Sigmoid colon (tissue), 6 donors: ENCODE measurements at regions not wholly inside any gene's neighbourhood (a gene's known extent, or its start where the extent isn't known, plus 50 kb on each side); places are given as distances from the start of the nearest gene placed in this dataset.
"Not testable (repeated sequence)": the region's sequence is repeated elsewhere in the genome, so short reads cannot be mapped to it uniquely, and the experiment has no call there.

Experiments used
- DNase-seq: peaks from one replicate; pipeline ENCODE4 v3.0.0-alpha.2; 2019
- H3K27ac ChIP-seq, 4 donors: fragments of 200-600 bp; sonication (generic); one replicate each; pipeline ENCODE4 v1.5.1; 2016 to 2019; ENCODE audit warnings: mild to moderate bottlenecking in 1 of 4
- H3K27me3 ChIP-seq, 3 donors: fragments of 200-600 bp; sonication (generic); one replicate each; pipeline ENCODE4 v1.5.1; 2019; ENCODE audit warnings: mild to moderate bottlenecking in 1 of 3
- H3K36me3 ChIP-seq, 4 donors: fragments of 200-600 bp; sonication (generic); one replicate each; pipeline ENCODE4 v1.5.1; 2016 to 2019
- H3K4me1 ChIP-seq, 4 donors: fragments of 200-600 bp; sonication (generic); one replicate each; pipeline ENCODE4 v1.5.1; 2017 to 2019
- H3K4me3 ChIP-seq, 4 donors: fragments of 200-600 bp; sonication (generic); one replicate each; pipeline ENCODE4 v1.5.1; 2017 to 2019; ENCODE audit warnings: mild to moderate bottlenecking in 2 of 4, moderate library complexity in 1 of 4
- H3K9me3 ChIP-seq, 4 donors: fragments of 200-600 bp in 3 of 4; sonication (generic) in 3 of 4; one replicate each; pipeline versions ENCODE4 v1.5.1 to v1.6.1; 2013 to 2019
- EP300 ChIP-seq, 4 donors: sonication (generic); formaldehyde crosslinking; IDR thresholded peaks; one replicate each; pipeline ENCODE4 v1.6.1; 2017; ENCODE audit warnings: antibody characterized with exemption in 4 of 4
- POLR2A ChIP-seq, 2 donors: fragments of 450-650 bp; IDR thresholded peaks; one replicate each; pipeline ENCODE4 v1.6.1; 2016; ENCODE audit warnings: antibody characterized with exemption in 2 of 2, mild to moderate bottlenecking in 2 of 2, moderate library complexity in 2 of 2
- POLR2AphosphoS5 ChIP-seq, 4 donors: sonication (generic); formaldehyde crosslinking; IDR thresholded peaks; one replicate each; pipeline ENCODE4 v1.6.1; 2017; ENCODE audit warnings: antibody characterized with exemption in 4 of 4
- WGBS, 2 donors: extraction: QIAGEN DNeasy Blood & Tissue Kit; methylation state at CpG; one replicate each; pipeline ENCODE4 v1.1.7; 2013; 5-methylcytosine and 5-hydroxymethylcytosine counted together
- intact Hi-C: fragments of 100-400 bp; cut with DNase I; formaldehyde crosslinking; loops from one replicate; pipeline ENCODE4 v1.15.1; 2023
- TF ChIP-seq, protein P1 (sequence below), 4 experiments: fragments of 450-650 bp in 3 of 4; fragments of 200-600 bp in 1 of 4; IDR thresholded peaks; one replicate each; pipeline ENCODE4 v1.5.1; 2016 to 2019; ENCODE audit warnings: antibody characterized with exemption in 4 of 4, mild to moderate bottlenecking in 3 of 4, moderate library complexity in 2 of 4
- donor health status: healthy with polysubstance abuse.
- donor health status: healthy.

- TF ChIP-seq POLR2A (IDR thresholded peaks at IDR 0.05): no peak
- TF ChIP-seq, protein P1, sequence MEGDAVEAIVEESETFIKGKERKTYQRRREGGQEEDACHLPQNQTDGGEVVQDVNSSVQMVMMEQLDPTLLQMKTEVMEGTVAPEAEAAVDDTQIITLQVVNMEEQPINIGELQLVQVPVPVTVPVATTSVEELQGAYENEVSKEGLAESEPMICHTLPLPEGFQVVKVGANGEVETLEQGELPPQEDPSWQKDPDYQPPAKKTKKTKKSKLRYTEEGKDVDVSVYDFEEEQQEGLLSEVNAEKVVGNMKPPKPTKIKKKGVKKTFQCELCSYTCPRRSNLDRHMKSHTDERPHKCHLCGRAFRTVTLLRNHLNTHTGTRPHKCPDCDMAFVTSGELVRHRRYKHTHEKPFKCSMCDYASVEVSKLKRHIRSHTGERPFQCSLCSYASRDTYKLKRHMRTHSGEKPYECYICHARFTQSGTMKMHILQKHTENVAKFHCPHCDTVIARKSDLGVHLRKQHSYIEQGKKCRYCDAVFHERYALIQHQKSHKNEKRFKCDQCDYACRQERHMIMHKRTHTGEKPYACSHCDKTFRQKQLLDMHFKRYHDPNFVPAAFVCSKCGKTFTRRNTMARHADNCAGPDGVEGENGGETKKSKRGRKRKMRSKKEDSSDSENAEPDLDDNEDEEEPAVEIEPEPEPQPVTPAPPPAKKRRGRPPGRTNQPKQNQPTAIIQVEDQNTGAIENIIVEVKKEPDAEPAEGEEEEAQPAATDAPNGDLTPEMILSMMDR (IDR thresholded peaks at IDR 0.05): no peak
- no peak for TF ChIP-seq EP300 (IDR thresholded peaks at IDR 0.05)
- TF ChIP-seq POLR2AphosphoS5 (IDR thresholded peaks at IDR 0.05): no peak
- peaks cover 0 to 12% (median 6%) of the 10 kb centered on the region in 4 donors for H3K9me3 ChIP-seq
- intact Hi-C loops: no loop called here
- 68 to 74% methylated on average over 3 of the region's 3 CpGs for WGBS, 2 donors
- no peak overlapping the region for H3K27ac ChIP-seq
- no peak overlapping the region for H3K4me3 ChIP-seq
- no peaks in the 10 kb centered on the region for H3K4me1 ChIP-seq
- DNase-seq: no peak
- H3K27me3 ChIP-seq: no peaks in the 10 kb centered on the region
- H3K36me3 ChIP-seq: no peaks in the 10 kb centered on the region
Measured at GRCh38 chr5:1718669-1719068, 81.0 kb downstream of the MRPL36 start.

GRCh38 chr5:1710091-1710490 lies 89.5 kb downstream of the MRPL36 start:
- intact Hi-C loops, H3K36me3 ChIP-seq, H3K4me1 ChIP-seq, H3K4me3 ChIP-seq, H3K27ac ChIP-seq, H3K9me3 ChIP-seq, DNase-seq: not testable (repeated sequence)
- H3K27me3 ChIP-seq: peaks cover 0 to 28% (median 11%) of the 10 kb centered on the region in 3 donors
- 6 to 22% methylated on average over 19 of the region's 21 CpGs for WGBS, 2 donors

- H3K9me3 ChIP-seq: no peaks in the 10 kb centered on the region
- peaks cover 0 to 28% (median 11%) of the 10 kb centered on the region in 3 donors for H3K27me3 ChIP-seq
- intact Hi-C loops: no loop called here
- 25 to 45% methylated on average over 16 of the region's 16 CpGs for WGBS, 2 donors
- TF ChIP-seq EP300 (IDR thresholded peaks at IDR 0.05) (no peak), POLR2AphosphoS5 (IDR thresholded peaks at IDR 0.05) (no peak), POLR2A (IDR thresholded peaks at IDR 0.05) (no peak)
- TF ChIP-seq, protein P1 (IDR thresholded peaks at IDR 0.05): no peak
- H3K4me1 ChIP-seq: no peaks in the 10 kb centered on the region
- H3K36me3 ChIP-seq: no peaks in the 10 kb centered on the region
- H3K4me3 ChIP-seq: no peak overlapping the region
- no peak for DNase-seq
- no peak overlapping the region for H3K27ac ChIP-seq
Measured at GRCh38 chr5:1709171-1709803, 90.3 kb downstream of the MRPL36 start.

DNA sequence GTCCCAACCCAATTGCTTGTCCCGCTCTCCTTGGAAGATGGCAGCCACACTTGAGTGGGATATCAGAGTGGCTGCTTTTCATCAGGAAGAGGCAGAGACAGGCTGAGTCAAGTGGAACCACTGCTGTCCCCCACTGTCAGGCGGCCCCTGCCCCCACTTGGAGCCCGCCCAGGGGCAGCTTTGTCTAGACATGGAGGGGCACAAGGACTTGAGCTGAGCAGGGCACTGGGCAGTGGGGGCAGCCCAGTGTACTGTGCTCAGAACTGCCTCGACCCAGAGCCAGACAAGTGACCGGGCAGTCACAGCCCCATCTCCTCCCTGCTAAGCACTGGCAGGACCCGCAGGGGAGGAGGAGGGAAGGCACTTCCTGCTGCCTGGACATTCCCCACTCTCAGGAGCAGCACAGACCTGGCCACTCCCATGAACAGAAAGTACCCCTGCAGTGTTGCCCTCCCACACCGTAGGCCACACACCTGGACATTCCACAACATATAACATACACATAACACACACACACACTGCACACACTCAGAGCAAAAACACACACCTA lies 91.0 kb downstream of the MRPL36 start:
- no peak for DNase-seq
- WGBS, 2 donors: 68 to 76% methylated on average over 7 of the region's 7 CpGs
- TF ChIP-seq POLR2AphosphoS5 (IDR thresholded peaks at IDR 0.05) (no peak), EP300 (IDR thresholded peaks at IDR 0.05) (no peak), POLR2A (IDR thresholded peaks at IDR 0.05) (no peak)
- TF ChIP-seq, protein P1 (IDR thresholded peaks at IDR 0.05): no peak
- Histone ChIP-seq H3K4me3 (no peak overlapping the region), H3K9me3 (no peaks in the 10 kb centered on the region), H3K27me3 (peaks cover 0 to 28% (median 11%) of the 10 kb centered on the region in 3 donors), H3K27ac (no peak overlapping the region), H3K4me1 (no peaks in the 10 kb centered on the region), H3K36me3 (no peaks in the 10 kb centered on the region)
- intact Hi-C loops: no loop called here

- Histone ChIP-seq H3K4me3 (no peak overlapping the region), H3K27ac (no peak overlapping the region), H3K27me3 (peaks cover 0 to 32% (median 11%) of the 10 kb centered on the region in 3 donors), H3K9me3 (no peaks in the 10 kb centered on the region), H3K4me1 (no peaks in the 10 kb centered on the region), H3K36me3 (no peaks in the 10 kb centered on the region)
- TF ChIP-seq, protein P1 (IDR thresholded peaks at IDR 0.05): no peak
- TF ChIP-seq EP300 (IDR thresholded peaks at IDR 0.05) (no peak), POLR2A (IDR thresholded peaks at IDR 0.05) (no peak), POLR2AphosphoS5 (IDR thresholded peaks at IDR 0.05) (no peak)
- 89 to 91% methylated on average over 10 of the region's 10 CpGs for WGBS, 2 donors
- DNase-seq: no peak
- intact Hi-C loops: no loop called here
Measured at GRCh38 chr5:1707467-1707866, 92.2 kb downstream of the MRPL36 start.
